HL-60 (cell line): ENCODE measurements at regions not wholly inside any gene's neighbourhood (a gene's known extent, or its start where the extent isn't known, plus 50 kb on each side); places are given as distances from the start of the nearest gene placed in this dataset.

Source experiments
- DNase-seq, 2 experiments: peaks; one replicate each; pipeline ENCODE4 v3.0.0-alpha.2; 2010 to 2020; ENCODE audit warnings: low read depth in 1 of 2, low spot score in 1 of 2
- H3K27ac ChIP-seq: fragments of 250-450 bp; sonication (Bioruptor Pico); replicated peaks from 2 replicates; pipeline ENCODE4 v1.5.1; 2020; ENCODE audit warnings: mild to moderate bottlenecking, moderate library complexity
- H3K27me3 ChIP-seq: fragments of 250-450 bp; sonication (Bioruptor Pico); 2 replicates; pipeline ENCODE4 v1.5.1; 2021; ENCODE audit warnings: mild to moderate bottlenecking, moderate library complexity; ENCODE audit not compliant: insufficient read depth, poor library complexity, severe bottlenecking
- H3K4me3 ChIP-seq: replicated peaks from 2 replicates; pipeline ENCODE4 v1.5.1; 2011; ENCODE audit warnings: mild to moderate bottlenecking, control low read depth, low read length; ENCODE audit not compliant: insufficient read depth
- CTCF ChIP-seq: IDR thresholded peaks from one replicate; pipeline ENCODE4 v1.5.1; 2011; ENCODE audit warnings: low read length, control low read depth, inconsistent platforms; ENCODE audit not compliant: insufficient read depth
- GABPA ChIP-seq: IDR thresholded peaks from 2 replicates; pipeline ENCODE4 v1.6.1; 2012; ENCODE audit warnings: low read depth
- POLR2AphosphoS5 ChIP-seq: IDR thresholded peaks from 2 replicates; pipeline ENCODE4 v1.6.1; 2012; ENCODE audit warnings: low read depth
- REST ChIP-seq: IDR thresholded peaks from 2 replicates; pipeline ENCODE4 v1.6.1; 2012; ENCODE audit warnings: low read depth; ENCODE audit not compliant: insufficient replicate concordance
- SPI1 ChIP-seq: IDR thresholded peaks from 2 replicates; pipeline ENCODE4 v1.6.1; 2012; ENCODE audit warnings: low read depth, mild to moderate bottlenecking, borderline replicate concordance

GRCh38 chr15:36126194-36126593 lies 453.2 kb upstream of the CDIN1 start:
- Histone ChIP-seq H3K27me3 (no peaks in the 10 kb centered on the region), H3K4me3 (no peak overlapping the region), H3K27ac (no peak overlapping the region)
- TF ChIP-seq SPI1, result no peak
- no peak for TF ChIP-seq POLR2AphosphoS5
- TF ChIP-seq GABPA, result no peak
- no peak for TF ChIP-seq REST
- TF ChIP-seq CTCF, result no peak
- DNase-seq, result no peak

DNA sequence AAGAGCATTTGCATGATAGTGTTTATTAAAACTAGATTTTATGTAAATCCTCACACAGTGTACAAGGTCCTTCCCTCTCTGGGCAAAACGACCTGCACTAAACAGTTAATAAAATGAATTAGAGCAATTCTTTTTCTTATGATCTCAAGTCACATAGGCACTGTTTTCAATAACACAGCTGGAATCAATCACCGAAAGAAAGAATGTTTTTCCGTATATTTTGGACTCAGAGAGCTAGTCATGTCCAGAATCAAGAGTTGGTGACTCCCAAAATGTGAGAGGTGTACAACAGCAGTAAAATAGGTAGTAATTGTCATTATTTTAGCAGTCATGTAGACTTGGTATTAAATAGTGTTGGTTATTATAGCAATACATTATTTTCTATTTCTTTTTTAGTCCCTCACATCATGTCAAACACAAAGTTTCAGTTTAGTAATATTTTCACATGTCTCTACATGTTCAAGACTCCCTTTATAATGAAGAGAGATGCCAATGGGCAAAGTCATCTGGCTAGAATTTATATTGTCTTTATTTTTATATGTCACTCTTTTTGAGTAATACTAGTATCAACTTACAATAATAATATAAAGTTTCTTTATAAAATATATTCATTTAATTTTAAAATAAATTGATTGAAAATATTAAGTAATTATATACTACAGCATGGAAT lies 448.6 kb upstream of the CDIN1 start:
- DNase-seq, result no peak
- Histone ChIP-seq H3K27ac (no peak overlapping the region), H3K4me3 (no peak overlapping the region), H3K27me3 (no peaks in the 10 kb centered on the region)
- no peak for TF ChIP-seq GABPA

GRCh38 chr15:36133742-36134141 lies 445.7 kb upstream of the CDIN1 start:
- Histone ChIP-seq H3K4me3 (no peak overlapping the region), H3K27ac (no peak overlapping the region), H3K27me3 (no peaks in the 10 kb centered on the region)
- no peak for DNase-seq
- TF ChIP-seq POLR2AphosphoS5 (no peak), REST (no peak), CTCF (no peak), GABPA (no peak), SPI1 (no peak)

DNA sequence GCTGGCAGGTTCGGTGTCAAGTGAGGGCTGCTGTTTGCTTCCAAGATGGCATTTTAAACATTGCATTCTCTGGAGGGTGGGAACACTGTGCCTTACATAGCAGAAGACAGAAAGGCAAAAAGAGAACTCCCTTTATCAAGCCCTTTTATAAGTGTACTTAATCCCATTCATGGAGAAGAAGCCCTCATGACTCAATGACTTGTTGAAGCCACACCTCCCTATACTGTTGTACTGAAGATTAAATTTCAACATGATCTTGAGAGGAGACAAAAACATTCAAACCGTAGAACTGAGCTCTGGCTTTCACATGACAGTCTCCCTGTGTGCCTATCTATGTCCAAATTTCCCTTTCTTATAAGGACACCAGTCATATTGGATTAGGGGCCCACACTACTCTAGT lies 443.4 kb upstream of the CDIN1 start:
- DNase-seq, result no peak
- H3K4me3 ChIP-seq, result no peak overlapping the region
- TF ChIP-seq CTCF (no peak), GABPA (no peak), SPI1 (no peak), POLR2AphosphoS5 (no peak), REST (no peak)
- no peak overlapping the region for H3K27ac ChIP-seq
- H3K27me3 ChIP-seq, result no peaks in the 10 kb centered on the region
